CD4-positive, alpha-beta T cell treated with Interleukin-4 for 1 hour (primary cell): ENCODE measurements at regions not wholly inside any gene's neighbourhood (a gene's known extent, or its start where the extent isn't known, plus 50 kb on each side); places are given as distances from the start of the nearest gene placed in this dataset.
"Not testable (repeated sequence)": the region's sequence is repeated elsewhere in the genome, so short reads cannot be mapped to it uniquely, and the experiment has no call there.

Experiments used
- DNase-seq, 2 donors: peaks; one replicate each; pipeline ENCODE4 v3.0.0-alpha.2; 2020 to 2022

DNA sequence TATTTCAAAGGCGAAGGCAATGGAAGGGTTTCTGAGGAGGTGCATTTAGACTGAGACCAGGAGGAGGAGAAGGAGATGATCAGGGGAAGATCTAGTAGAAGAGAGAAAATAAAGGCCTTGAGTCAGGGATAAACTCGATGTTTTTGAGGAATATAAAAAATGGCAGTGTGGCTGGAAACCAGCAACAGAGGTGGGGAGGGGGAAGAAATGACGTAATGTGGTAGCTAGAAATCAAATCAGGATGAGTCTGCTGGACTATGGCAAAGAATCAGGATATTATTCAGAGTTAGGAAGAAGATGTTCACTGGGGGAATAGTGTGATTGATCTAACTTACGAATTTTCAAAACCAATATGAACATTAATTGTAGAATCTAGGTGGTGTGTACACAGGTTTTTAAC is 1673.9 kb upstream of the WWC1 start:
- no peak for DNase-seq

DNA sequence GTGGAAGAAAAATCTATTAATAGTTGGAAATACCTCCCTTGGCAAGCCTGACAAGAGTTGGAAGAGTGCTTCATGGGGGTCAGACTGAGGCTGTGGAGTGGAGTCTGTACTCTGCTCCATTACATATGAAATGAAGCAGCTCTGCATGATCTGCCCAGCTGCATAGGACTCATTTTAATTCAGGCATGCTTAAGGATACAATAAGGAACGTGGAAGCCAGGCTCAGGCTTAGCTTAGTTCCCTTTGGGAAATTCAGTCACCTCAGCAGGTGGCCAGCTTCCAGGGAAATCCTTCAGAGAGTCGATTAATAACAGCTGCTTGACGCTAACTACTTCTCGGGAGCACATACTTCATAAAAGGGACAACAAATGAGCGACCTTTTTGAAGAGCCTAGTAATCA is 1672.9 kb upstream of the WWC1 start:
- no peak for DNase-seq

DNA sequence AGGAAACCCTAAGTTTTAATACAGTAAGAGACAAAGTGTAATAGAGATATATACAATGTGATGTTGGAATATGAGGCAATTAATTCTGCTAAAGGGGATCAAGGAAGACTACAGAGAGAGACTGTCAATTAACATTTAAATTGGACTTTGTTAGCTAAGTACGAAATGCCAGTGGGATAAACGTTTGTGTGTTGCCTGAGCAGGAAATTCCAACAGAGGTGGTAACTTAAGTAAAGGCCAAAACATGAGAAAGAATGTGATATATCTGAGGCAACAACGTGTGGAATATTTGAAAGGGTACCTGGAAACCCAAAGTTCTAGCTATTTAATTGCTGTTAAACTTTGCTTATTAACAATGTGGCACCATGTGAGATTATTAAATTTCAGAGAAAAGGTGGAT is 1666.9 kb upstream of the WWC1 start:
- no peak for DNase-seq

DNA sequence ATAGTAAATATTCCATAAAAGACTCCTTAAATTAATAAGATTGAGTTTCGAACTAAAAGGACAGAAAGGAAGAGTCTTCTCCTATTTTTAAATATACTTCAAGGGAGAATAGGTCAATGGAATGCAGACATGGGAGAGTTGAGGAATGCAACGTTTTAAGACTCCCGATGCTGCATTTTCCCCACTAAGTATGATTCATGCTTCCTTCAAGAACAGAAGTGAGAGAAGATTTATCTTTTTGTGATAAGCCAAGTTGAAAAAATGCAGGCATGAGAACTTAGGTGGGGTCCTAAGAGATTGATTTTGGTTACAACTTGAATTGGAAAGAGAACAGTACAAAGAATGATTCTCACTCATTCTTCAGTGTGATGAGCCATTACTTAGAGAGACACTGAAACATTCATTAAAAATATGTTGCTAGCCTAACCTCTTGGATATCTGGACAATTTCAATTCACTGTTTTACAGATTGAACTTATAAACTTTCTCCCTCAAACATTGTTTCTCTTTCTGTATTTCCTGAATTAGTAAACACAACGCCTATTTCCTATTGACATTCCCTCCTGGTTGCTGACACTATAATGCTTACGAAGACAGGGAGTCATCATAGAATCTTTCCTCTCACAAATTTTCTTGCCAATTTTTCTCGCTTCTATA is 1666.1 kb upstream of the WWC1 start:
- DNase-seq = no peak

DNA sequence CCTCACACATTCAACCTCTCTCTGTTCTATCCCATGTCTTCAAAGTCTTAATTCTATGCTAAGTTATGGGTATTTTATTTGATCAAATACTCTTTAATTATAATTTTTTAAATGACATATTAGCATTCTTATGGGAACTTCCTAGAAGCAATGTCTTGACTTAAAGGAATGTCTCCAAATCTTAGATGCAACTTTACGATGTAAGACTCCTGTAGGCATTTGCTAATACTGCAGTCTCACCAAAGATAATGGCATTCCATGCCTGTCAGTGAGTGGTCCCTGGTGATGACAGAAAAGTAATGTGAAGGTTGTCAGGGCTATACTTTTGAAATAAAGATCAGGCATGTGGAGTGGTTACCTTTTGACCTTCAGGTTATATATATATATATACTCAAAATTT is 1654.2 kb upstream of the WWC1 start:
- no peak for DNase-seq

DNA sequence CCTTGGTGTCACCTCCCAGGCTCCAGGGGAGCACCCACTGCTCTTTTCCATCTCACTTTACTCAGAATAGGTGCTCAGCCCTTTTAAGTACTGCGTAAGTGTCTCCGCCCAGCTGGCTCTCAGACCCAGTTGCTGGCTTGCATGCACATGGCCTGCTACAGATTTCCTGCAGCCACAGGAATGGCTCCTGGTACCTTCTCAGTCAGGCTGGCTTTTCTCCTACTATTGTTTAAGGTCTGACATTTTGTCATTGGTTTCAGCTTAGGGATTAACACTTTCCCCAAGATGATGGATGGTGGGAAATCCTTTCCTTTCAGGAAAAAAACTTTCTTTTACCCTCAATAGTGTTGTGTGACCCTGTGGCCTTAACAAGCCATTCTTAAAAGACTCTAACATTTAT is 1652.3 kb upstream of the WWC1 start:
- DNase-seq = no peak

DNA sequence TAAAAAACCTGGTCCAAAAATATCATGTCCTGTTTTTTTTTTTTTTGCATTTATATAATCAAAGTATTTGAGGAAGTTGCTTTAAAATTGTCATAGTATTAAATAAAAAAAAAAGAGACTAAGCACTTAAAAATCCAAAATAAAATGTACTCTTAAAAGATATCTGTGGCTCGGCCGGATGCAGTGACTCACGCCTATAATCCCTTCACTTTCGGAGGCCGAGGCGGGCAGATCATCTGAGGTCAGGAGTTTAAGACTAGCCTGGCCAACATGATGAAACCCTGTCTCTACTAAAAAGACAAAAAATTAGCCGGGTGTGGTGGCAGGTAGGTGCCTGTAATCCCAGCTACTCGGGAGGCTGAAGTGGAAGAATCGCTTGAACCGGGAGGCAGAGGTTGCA is 1651.3 kb upstream of the WWC1 start:
- DNase-seq = not testable (repeated sequence)

DNA sequence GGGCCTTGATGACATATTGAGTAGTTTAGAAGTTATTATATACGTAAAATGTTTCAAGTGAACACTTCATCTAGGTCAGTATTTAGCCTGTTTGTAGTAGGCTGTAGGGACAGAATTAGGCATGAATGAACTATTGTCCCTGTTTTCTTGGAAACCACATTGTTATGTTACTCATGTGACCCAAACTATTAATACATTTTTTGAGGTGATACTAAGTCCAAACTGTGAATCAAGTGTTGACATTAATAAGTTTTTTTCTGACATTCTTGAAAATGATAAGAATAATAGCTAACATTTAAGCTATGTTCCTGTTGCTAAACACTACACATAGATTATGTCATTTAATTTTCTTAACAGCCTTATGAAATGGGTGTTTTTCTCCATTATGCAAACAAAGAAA is 1642.7 kb upstream of the WWC1 start:
- no peak for DNase-seq

DNA sequence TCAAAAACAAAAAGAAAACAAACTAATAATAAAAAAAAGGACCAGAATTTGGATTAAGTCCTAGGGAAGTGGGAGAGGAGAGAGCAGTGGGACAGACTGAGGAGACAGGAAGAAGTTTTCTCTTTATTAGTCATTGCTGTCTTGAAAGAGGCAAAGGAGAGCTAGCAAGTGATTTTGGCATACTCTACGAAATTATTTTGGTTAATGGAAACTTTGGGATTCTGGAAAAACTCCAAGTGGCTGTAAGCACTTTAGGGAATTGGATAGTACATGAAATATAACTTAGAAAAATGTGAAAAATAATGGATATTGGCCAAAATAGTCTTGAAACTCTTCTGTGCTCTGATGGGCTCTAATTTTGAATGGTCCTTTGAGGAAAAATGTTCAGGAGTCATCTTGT is 1641.8 kb upstream of the WWC1 start:
- no peak for DNase-seq

DNA sequence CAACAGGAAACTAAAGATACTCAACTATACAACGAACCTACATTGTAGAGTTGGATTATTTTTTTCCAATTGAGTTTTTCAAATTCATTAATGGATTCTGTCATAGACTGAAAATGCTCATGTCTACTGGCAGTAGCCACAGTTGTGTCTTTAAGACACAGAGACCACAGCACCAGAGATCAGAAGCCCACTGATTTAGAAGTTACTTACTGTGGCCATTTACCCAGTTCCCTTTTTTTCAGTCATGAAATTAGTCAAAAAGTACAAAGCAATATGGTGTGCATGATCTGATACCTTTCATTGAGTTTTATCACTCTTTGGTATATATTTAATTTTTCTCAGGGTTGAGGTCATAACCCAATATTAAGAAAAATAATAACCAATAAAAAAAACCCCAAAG is 1640.2 kb upstream of the WWC1 start:
- DNase-seq = no peak

DNA sequence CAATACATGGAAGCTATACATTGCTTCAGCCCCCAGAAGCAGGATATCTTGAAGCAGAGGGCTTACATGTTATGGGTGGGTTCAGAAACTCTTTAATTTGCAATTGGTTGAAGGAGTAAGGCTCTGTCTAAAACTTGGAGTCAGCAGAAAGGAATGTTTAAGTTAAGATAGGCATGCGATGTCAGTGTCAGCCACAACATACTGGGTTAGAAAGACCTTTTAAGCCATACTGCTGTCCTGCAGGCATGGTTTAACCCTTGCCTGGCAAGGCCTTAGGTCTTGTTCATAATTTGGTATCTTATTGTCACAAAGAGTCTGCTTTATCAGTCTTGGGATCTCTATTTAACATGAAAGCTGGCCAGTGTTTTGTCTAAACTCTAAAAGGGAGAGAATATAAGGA is 1619.6 kb upstream of the WWC1 start:
- DNase-seq = no peak

DNA sequence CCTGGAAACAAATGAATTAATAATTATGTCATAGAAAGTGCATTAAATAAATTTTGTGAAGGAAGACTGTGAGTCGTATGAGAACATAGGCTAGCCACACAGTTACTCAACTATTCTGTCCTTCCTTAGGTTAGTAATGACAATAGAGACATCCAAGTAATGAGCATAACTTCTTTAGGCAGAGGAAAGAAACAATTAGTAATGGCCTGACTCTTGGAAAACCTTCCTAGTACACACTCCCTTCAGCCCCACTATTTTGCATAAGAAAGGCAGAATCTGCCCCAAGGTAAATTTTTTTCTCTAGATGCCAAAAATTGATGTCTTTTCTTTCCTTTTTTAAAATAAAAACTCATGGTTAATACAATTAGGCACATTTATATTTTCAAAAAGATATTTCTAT is 1619.0 kb upstream of the WWC1 start:
- no peak for DNase-seq

DNA sequence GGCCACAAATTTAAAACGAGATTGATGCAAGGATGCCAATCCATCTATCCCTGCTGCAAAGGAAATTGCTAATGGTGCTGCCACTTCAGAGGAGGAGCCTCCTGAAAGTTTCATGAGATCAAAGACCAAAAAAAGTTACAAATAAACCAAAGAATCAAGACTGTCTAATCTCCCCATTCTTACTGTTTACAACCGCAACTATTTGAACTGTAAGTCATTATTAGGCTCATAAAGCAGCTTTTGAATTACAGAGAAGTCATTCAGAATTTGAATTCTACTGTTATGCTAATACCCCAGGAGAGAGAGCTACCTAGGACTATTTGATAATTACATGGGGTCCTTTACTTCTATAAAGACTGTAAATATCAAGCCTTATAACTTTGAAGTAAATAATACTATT is 1613.6 kb upstream of the WWC1 start:
- no peak for DNase-seq

DNA sequence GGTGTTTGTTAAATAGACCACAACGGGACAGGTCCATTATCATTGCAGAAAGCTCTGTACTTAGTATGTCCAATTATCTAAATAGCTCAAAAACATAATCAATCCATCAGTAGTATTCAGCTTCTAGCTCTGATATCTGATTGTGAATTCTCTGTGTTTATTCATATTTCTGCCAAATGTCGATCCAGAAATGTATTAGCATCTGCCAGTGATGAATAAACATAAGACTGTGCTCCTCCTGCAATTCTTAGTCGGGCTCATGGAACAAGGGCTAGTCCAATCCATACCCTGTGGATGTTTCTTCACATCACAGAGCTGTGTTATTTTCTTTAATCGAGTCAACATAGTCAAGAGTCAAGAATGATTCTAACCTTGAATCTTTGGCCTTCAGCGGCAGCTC is 1612.1 kb upstream of the WWC1 start:
- no peak for DNase-seq

DNA sequence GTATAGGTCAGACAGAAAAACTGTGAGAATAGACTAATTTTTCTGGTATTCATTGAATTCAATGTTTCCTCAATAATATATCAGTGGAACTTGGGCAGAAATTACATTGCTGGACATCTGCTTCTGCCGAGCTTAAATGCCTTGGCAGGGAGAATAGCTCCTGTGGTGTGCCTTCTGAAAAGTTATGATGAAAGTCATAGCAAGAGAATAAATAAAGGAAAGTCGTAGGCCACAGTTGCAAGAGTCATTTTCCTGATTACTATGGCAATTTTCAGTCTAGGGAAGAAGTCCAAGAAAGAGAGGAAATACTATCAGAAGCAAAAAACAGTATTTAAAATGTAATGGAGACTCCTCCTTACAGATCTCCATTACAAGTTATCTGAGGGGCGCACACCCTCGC is 1596.1 kb upstream of the WWC1 start:
- no peak for DNase-seq

DNA sequence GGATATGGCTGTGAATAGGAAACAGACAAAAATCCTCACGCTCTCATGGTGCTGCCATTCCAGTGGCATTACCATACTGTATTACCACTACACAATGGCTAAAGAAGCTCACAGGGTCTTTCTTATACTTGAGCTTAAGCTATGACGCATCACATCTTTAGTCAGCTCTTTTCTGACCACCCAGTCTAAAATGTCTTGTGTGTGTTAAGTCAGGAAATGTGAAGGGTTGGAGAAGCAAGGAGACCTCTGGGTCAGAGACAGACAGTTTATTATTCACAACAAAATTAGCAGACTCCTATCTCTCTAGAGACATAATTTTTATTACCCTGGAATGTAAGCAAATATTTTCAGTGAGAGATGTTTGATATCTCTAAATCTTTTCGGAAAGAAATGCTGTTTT is 1583.2 kb upstream of the WWC1 start:
- DNase-seq = no peak

DNA sequence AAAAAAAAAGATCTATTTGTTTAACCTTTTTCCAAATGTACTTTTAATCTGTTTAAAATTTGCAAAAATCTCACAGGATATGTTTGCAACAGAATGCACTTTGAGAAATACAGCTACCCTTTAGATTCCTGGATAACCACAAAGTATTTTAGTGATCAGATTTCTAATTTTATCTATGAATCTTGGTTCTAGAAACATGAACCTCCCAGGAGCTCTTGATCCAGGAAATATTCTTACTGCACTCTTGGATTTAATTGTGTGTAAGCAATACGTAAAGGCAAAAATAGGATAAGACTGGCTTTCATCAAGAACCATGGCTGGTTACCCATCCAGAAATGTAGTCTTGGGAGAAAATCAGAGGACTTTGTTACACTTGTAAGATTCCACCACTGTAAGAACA is 1581.8 kb upstream of the WWC1 start:
- no peak for DNase-seq

DNA sequence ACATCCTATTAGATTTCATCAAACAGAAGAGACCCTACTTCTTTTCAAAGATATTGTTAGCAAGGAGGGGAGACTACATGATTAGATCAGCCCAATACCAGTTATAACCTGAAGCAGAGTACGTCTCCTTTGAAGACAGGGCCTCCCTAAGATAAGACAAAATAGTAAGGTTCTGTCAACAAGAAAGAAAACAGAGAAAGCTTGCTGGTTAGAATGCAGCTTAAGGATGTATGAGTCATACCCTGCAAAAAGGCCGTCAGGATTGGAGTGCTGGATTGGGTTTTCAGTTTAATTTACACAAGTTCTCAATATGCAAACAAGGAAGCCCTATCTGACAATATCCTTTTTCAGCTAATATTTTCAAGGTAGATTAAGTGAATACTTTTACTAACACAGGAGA is 1581.2 kb upstream of the WWC1 start:
- DNase-seq = no peak

DNA sequence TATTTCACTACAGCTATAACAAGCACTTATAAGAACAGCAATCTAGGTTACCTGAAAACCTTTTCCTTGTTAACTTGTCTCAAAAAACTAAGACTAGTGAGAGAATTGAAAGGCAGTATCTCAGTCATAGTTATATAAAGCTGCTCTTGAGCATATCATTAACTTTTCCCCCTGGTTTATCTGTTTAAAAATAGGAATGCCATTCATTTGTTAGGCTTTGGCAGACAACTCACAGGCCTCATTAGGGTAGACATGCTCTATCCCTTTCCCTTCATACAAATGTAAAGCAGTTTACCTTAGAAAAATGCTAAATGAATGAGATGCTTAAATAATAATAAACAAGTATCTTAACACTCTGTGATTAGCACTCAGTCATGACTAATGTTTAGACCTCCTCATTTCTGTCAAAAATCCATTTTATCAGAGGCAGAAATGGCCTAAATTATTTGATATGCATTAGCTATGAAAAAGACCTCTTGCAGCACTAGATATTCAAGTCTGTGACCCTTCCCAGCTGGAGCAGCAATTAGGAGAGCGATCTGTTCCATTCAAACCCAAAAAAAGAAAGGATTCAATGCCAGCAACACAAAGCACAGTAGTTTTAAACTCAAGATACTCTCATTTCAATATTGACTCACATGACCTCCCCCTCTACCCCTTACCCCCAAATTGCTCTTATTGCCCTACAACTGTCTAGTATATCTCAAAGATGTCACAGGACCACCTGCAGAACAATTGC is 1578.8 kb upstream of the WWC1 start:
- no peak for DNase-seq

DNA sequence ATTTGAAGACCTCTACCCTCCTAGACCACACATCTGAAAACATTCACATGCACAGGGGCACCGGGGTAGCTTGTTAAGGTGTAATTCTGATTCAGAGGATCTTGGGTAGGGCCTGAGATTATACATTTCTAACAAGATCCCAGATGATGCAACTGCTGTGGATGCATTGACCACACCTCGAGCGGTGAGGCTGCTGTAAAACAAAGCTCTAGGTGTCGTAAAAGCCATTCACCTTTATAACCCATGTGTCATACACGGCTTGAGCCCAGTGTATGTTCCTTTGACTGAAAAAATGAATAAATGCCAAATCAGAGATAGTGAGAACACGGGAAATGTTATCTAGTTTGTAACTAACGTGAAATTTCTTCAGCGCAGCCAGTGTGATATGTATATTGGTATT is 1578.2 kb upstream of the WWC1 start:
- DNase-seq = no peak

DNA sequence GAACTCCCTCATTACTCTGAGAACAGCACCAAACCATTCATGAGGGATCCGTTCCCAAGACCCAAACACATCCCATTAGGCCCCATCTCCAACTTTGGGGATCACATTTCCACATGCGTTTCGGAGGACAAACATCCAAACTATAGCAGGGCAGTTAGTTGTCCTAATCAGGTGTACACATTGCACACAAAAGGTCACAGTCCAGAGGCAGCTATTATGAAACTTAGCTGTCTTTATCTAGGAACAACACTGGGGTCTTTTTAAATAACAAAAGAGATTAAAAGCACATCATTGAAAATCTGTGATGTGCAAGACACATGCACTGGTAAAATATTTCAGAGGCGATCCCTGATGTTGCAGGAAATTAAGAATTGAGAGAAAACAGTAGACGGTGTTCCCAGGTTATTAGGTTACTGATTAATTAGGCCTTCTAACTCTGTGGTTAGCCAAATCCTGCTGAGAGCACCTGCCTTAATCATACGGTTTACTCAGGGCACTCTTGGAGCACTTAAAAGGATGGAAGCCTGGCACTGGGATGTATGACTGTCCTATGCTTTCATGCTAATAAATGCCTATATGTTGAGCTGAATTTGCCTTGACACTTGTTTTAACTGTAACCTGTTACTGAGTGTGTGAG is 1574.5 kb upstream of the WWC1 start:
- no peak for DNase-seq

DNA sequence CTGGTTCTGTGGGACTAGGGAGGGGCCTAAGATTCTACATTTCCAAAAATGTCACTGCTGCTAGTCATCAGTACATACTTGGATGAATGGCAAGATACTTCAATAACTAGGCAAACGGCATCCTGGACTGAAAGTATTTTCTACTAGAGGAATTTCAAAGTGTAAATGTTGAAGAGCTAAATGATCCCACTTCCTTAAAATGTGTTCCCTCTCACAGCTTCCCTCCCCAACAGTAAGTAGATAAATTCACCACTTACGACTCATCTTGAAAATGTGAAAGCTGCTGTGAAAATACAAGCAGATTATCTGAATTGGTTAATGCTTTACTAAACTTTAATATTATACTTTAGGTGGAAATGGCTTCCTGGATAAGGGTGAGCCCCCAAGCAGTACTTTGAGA is 1571.5 kb upstream of the WWC1 start:
- DNase-seq = no peak

DNA sequence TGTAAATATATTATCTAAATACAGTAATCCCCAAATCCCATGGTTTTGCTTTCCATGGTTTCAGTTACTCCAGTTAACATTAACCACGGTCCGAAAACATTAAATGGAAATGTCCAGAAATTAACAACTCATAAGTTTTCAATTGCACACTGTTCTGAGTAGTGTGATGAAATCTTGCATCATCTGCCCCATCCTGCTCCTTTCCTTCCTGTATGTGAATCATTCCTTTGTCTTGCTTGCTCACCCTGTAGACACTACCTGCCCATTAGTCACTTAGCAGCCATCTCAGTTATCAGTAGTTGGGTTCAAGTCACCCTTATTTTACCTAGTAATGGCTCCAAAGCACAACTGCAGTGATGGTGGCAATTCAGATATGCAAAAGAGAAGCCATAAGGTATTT is 1568.5 kb upstream of the WWC1 start:
- DNase-seq = no peak

DNA sequence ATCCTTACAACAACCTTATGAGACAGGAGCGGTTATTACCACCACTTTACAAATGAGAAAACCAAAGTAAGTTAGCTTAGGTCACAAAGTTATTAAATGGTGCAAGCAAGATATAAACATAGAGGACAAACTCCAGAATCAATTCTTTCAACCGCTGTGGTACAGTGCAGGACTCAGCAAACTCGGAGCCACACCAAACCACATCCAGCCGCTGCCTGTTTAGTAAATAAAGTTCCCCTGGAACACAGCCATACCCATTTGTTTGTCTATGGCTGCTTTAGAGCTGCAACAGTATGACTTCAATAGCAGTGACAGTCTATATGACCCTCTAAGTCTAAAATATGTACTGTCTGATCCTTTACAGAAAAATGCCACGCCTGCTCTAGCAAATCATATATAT is 1567.2 kb upstream of the WWC1 start:
- no peak for DNase-seq

DNA sequence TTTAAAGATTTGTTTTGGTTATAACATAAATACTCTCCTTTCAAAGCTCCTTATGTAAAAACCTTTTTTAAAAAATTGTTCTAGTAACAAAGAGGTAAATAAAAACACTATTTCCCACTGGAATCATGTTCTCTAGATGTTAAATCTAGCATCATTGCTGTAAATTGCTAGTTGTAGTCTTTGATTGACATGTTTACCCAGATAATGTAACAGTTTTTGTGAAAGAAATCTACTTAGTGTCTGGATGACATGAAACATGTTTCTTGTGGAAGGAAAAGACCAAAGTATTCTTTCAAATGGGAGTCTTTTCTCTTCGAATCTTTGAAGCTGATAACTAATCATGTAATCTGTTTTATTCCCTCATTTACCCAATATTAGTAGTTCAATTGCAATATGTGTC is 1565.9 kb upstream of the WWC1 start:
- no peak for DNase-seq
